ENCODE measurements at regions not wholly inside any gene's neighbourhood (a gene's known extent, or its start where the extent isn't known, plus 50 kb on each side); places are given as distances from the start of the nearest gene placed in this dataset.

DNA sequence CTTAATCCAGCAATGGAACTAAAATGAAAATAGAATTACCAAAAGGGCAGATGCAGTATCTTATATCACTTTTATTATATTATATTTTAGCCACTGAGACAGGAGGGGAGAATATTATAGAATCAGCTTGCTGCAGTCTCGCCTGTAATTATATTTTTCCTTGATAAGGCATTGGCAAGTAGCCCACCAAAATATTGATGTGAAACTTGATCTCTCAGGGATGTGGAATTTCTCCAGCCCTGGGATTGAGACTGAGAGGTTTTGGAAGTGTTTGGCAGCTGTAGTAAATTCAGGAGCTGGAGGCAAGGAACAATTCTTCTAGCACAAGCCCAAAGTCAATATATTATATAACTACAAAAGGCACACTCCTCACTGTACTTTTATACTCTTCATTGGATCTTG is 142.1 kb upstream of the ADAMTSL1 start:
- WGBS (ENCODE audit: extremely low coverage, insufficient read length, low lambda C conversion rate), result no CpG with 5 or more reads among the region's 1 CpG
- H3K9ac ChIP-seq (ENCODE audit: extremely low read depth, insufficient read length, low read length), result no peak overlapping the region
- Mint-ChIP-seq H3K9me3 (no peaks in the 10 kb centered on the region), H3K27me3 (ENCODE audit: low read depth) (no peaks in the 10 kb centered on the region), H3K4me1 (peaks cover 14 to 24% of the 10 kb centered on the region in 2 experiments), H3K4me3 (no peak overlapping the region), H3K27ac (no peak overlapping the region), H3K36me3 (ENCODE audit: insufficient read depth in 1 of 3, low read depth in 3 of 3) (no peaks in the 10 kb centered on the region)
- H3K79me2 ChIP-seq (ENCODE audit: insufficient read depth, low read length), result no peaks in the 10 kb centered on the region
- no peak overlapping the region for H3K4me2 ChIP-seq (ENCODE audit: insufficient read depth, insufficient read length, low read length)
- H4K8ac ChIP-seq (replicated peaks; ENCODE audit: insufficient read length, low read depth, low read length), result no peak overlapping the region
- no peak overlapping the region for H3K18ac ChIP-seq (ENCODE audit: insufficient read length, low read depth, low read length)
- no peak overlapping the region for H3K14ac ChIP-seq (ENCODE audit: insufficient read depth, low read length)
- no peak overlapping the region for H3K23ac ChIP-seq (ENCODE audit: insufficient read length, low read depth, low read length)
- no peaks in the 10 kb centered on the region for H3K27me3 ChIP-seq (ENCODE audit: insufficient read depth, low read length)
- no peak overlapping the region for H2BK15ac ChIP-seq (ENCODE audit: low read depth, low read length)
- H3K9me3 ChIP-seq (ENCODE audit: control insufficient read depth, low read depth, low read length), result no peaks in the 10 kb centered on the region
- H2BK20ac ChIP-seq (ENCODE audit: low read depth, low read length, poor library complexity, severe bottlenecking), result no peak overlapping the region
- no peak overlapping the region for H2BK12ac ChIP-seq (ENCODE audit: insufficient read length, low read depth, low read length)
- no peak overlapping the region for H4K91ac ChIP-seq (ENCODE audit: insufficient read length, low read depth, low read length)
- no peaks in the 10 kb centered on the region for H3K79me1 ChIP-seq (ENCODE audit: insufficient read depth, low read depth, low read length, poor library complexity, severe bottlenecking)
- H2AFZ ChIP-seq (ENCODE audit: low read length), result no peak overlapping the region
- H3K56ac ChIP-seq (ENCODE audit: insufficient read length, low read depth, low read length), result no peak overlapping the region
- no peaks in the 10 kb centered on the region for H4K20me1 ChIP-seq (ENCODE audit: control insufficient read depth, insufficient read depth, insufficient read length)
- no peak overlapping the region for H3K4ac ChIP-seq (ENCODE audit: low read depth, low read length)
- H4K5ac ChIP-seq (ENCODE audit: insufficient read length, low read depth, low read length), result no peak overlapping the region
- H3K23me2 ChIP-seq (ENCODE audit: insufficient read length, low read depth, low read length, poor library complexity, severe bottlenecking), result no peaks in the 10 kb centered on the region
- no peak for DNase-seq
- no peak overlapping the region for H2BK5ac ChIP-seq (ENCODE audit: insufficient read length, low read length)
- H3K4me1 ChIP-seq (ENCODE audit: insufficient read depth, low read length), result no peaks in the 10 kb centered on the region; the same call in 1 of the 2 replicates
- H3K27ac ChIP-seq (ENCODE audit: insufficient read length, low read depth, low read length), result no peak overlapping the region
- no peak overlapping the region for H2AK5ac ChIP-seq (ENCODE audit: insufficient read length, low read length)
- no peak for TF ChIP-seq CTCF (conservative IDR thresholded peaks at IDR 0.05)
- H3T11ph ChIP-seq (ENCODE audit: low read length), result no peak overlapping the region
- H2BK120ac ChIP-seq (ENCODE audit: low read depth, low read length, poor library complexity, severe bottlenecking), result no peak overlapping the region
